Mesenchymal stem cell (in vitro differentiated cells and primary cell): ENCODE measurements at regions not wholly inside any gene's neighbourhood (a gene's known extent, or its start where the extent isn't known, plus 50 kb on each side); places are given as distances from the start of the nearest gene placed in this dataset.

ENCODE experiments used
- DNase-seq: peaks from one replicate; pipeline ENCODE4 v3.0.0-alpha.2; 2013
- H2AFZ ChIP-seq: one replicate; pipeline ENCODE4 v1.6.1; 2013; ENCODE audit warnings: low read depth, mild to moderate bottlenecking, control low read depth, inconsistent platforms, low read length, moderate library complexity
- H2AK5ac ChIP-seq: 2 replicates; pipeline ENCODE4 v1.6.1; 2013; ENCODE audit warnings: low read length, moderate library complexity, mild to moderate bottlenecking, inconsistent platforms; ENCODE audit not compliant: severe bottlenecking
- H2BK120ac ChIP-seq: one replicate; pipeline ENCODE4 v1.6.1; 2013; ENCODE audit warnings: low read depth, mild to moderate bottlenecking, inconsistent platforms, low read length, moderate library complexity
- H2BK12ac ChIP-seq, 2 experiments: one replicate each; pipeline ENCODE4 v1.6.1; 2013; ENCODE audit warnings: inconsistent platforms in 2 of 2, low read length in 2 of 2, mild to moderate bottlenecking in 2 of 2, moderate library complexity in 2 of 2, control low read depth in 1 of 2
- H2BK15ac ChIP-seq: one replicate; pipeline ENCODE4 v1.6.1; 2013; ENCODE audit warnings: mild to moderate bottlenecking, low read depth, inconsistent platforms; ENCODE audit not compliant: poor library complexity, severe bottlenecking
- H2BK5ac ChIP-seq: 2 replicates; pipeline ENCODE4 v1.6.1; 2013; ENCODE audit warnings: low read depth, mild to moderate bottlenecking, low read length, control low read depth, inconsistent platforms; ENCODE audit not compliant: poor library complexity, severe bottlenecking
- H3K14ac ChIP-seq, 2 experiments: one replicate each; pipeline ENCODE4 v1.6.1; 2013; ENCODE audit warnings: inconsistent platforms in 2 of 2, low read length in 2 of 2, control low read depth in 1 of 2, mild to moderate bottlenecking in 1 of 2, moderate library complexity in 1 of 2
- H3K18ac ChIP-seq, 2 experiments: one replicate each; pipeline ENCODE4 v1.6.1; 2013; ENCODE audit warnings: inconsistent platforms in 2 of 2, low read length in 2 of 2, control low read depth in 1 of 2, low read depth in 1 of 2, mild to moderate bottlenecking in 1 of 2
- H3K23ac ChIP-seq, 2 experiments: one replicate each; pipeline ENCODE4 v1.6.1; 2013; ENCODE audit warnings: inconsistent platforms in 2 of 2, low read length in 2 of 2, mild to moderate bottlenecking in 2 of 2, moderate library complexity in 2 of 2, control low read depth in 1 of 2
- H3K27ac ChIP-seq: 2 replicates; pipeline ENCODE4 v1.5.1; 2013; ENCODE audit warnings: mild to moderate bottlenecking, moderate library complexity, low read length, control low read depth, inconsistent platforms; ENCODE audit not compliant: poor library complexity, severe bottlenecking
- H3K27me3 ChIP-seq, 2 experiments: 2 replicates each; pipeline versions ENCODE4 v1.6.1 to v1.7.0; 2013; ENCODE audit warnings: low read length in 2 of 2, mild to moderate bottlenecking in 2 of 2, moderate library complexity in 2 of 2, control low read depth in 1 of 2, inconsistent platforms in 1 of 2; ENCODE audit not compliant: control insufficient read depth in 1 of 2, insufficient read depth in 1 of 2
- H3K36me3 ChIP-seq, 2 experiments: 2 replicates each; pipeline versions ENCODE4 v1.6.1 to v1.7.0; 2013; ENCODE audit warnings: low read length in 2 of 2, control low read depth in 1 of 2, inconsistent platforms in 1 of 2, low read depth in 1 of 2, mild to moderate bottlenecking in 1 of 2; ENCODE audit not compliant: insufficient read depth in 2 of 2, control insufficient read depth in 1 of 2
- H3K4ac ChIP-seq, 2 experiments: one replicate each; pipeline ENCODE4 v1.6.1; 2013; ENCODE audit warnings: inconsistent platforms in 2 of 2, low read length in 2 of 2, mild to moderate bottlenecking in 2 of 2, moderate library complexity in 2 of 2, control low read depth in 1 of 2, low read depth in 1 of 2
- H3K4me1 ChIP-seq: 2 replicates; pipeline ENCODE4 v1.6.1; 2013; ENCODE audit warnings: low read depth, low read length, control low read depth; ENCODE audit not compliant: control insufficient read depth, insufficient read depth
- H3K4me2 ChIP-seq: 2 replicates; pipeline ENCODE4 v1.6.1; 2013; ENCODE audit warnings: low read length, mild to moderate bottlenecking, inconsistent platforms; ENCODE audit not compliant: poor library complexity, severe bottlenecking
- H3K4me3 ChIP-seq, 2 experiments: 2 replicates each; pipeline versions ENCODE4 v1.5.1 to v1.7.0; 2013; ENCODE audit warnings: low read length in 2 of 2, mild to moderate bottlenecking in 2 of 2, control low read depth in 1 of 2, low read depth in 1 of 2; ENCODE audit not compliant: insufficient read depth in 1 of 2
- H3K79me1 ChIP-seq: replicated peaks from 2 replicates; pipeline ENCODE4 v1.6.1; 2013; ENCODE audit warnings: mild to moderate bottlenecking, control low read depth, low read length, inconsistent platforms; ENCODE audit not compliant: poor library complexity, severe bottlenecking
- H3K9ac ChIP-seq: 2 replicates; pipeline ENCODE4 v1.7.0; 2013; ENCODE audit warnings: mild to moderate bottlenecking, low read length, moderate library complexity
- H3K9me3 ChIP-seq: 2 replicates; pipeline ENCODE4 v1.7.0; 2013; ENCODE audit warnings: mild to moderate bottlenecking, low read length; ENCODE audit not compliant: control insufficient read depth
- H4K8ac ChIP-seq: one replicate; pipeline ENCODE4 v1.6.1; 2013; ENCODE audit warnings: inconsistent platforms, mild to moderate bottlenecking, low read length, moderate library complexity
- H4K91ac ChIP-seq: one replicate; pipeline ENCODE4 v1.6.1; 2013; ENCODE audit warnings: mild to moderate bottlenecking, low read length, inconsistent platforms
- WGBS: methylation state at CpG from one replicate; pipeline ENCODE4 v1.1.7; 2013; ENCODE audit warnings: mixed read lengths; 5-methylcytosine and 5-hydroxymethylcytosine counted together

- DNase-seq: no peak
- H3K79me1 ChIP-seq: no peaks in the 10 kb centered on the region
- no peak overlapping the region for H2AK5ac ChIP-seq
- H3K23ac ChIP-seq: no peak overlapping the region
- no peak overlapping the region for H2AFZ ChIP-seq
- H4K8ac ChIP-seq: no peak overlapping the region
- H2BK5ac ChIP-seq: no peak overlapping the region
- no peak overlapping the region for H3K14ac ChIP-seq
- H2BK15ac ChIP-seq: no peak overlapping the region
- H3K4me3 ChIP-seq: no peak overlapping the region
- H3K9ac ChIP-seq: no peak overlapping the region
- no peak overlapping the region for H2BK120ac ChIP-seq
- no peaks in the 10 kb centered on the region for H3K36me3 ChIP-seq
- no peak overlapping the region for H3K18ac ChIP-seq
- H3K4ac ChIP-seq: no peak overlapping the region
- WGBS: 100% methylated on average over 1 of the region's 1 CpG
- H3K4me2 ChIP-seq: no peak overlapping the region
- peaks cover 9 to 38% of the 10 kb centered on the region in 2 experiments for H3K27me3 ChIP-seq
- H3K4me1 ChIP-seq: peaks cover 2% of the 10 kb centered on the region
- H3K9me3 ChIP-seq: no peaks in the 10 kb centered on the region
- no peak overlapping the region for H4K91ac ChIP-seq
- H2BK12ac ChIP-seq: no peak overlapping the region
- H3K27ac ChIP-seq: no peak overlapping the region
Observed at GRCh38 chr12:53869500-53869899, 69.1 kb upstream of the HOXC13 start.

GRCh38 chr12:53870117-53870516, 68.5 kb upstream of the HOXC13 start:
- H3K9ac ChIP-seq: no peak overlapping the region
- no peak overlapping the region for H2AK5ac ChIP-seq
- H2BK120ac ChIP-seq: no peak overlapping the region
- peaks cover 2% of the 10 kb centered on the region for H3K4me1 ChIP-seq
- H3K18ac ChIP-seq: no peak overlapping the region
- H2BK5ac ChIP-seq: no peak overlapping the region
- no peak overlapping the region for H4K8ac ChIP-seq
- no peak overlapping the region for H3K27ac ChIP-seq
- H2AFZ ChIP-seq: no peak overlapping the region
- H2BK15ac ChIP-seq: no peak overlapping the region
- no peak overlapping the region for H2BK12ac ChIP-seq
- H3K27me3 ChIP-seq: peaks cover 3 to 32% of the 10 kb centered on the region in 2 experiments
- no peak for DNase-seq
- 82% methylated on average over 4 of the region's 4 CpGs for WGBS
- no peak overlapping the region for H3K14ac ChIP-seq
- H3K4me3 ChIP-seq: no peak overlapping the region
- no peak overlapping the region for H3K23ac ChIP-seq
- H3K4me2 ChIP-seq: no peak overlapping the region
- no peaks in the 10 kb centered on the region for H3K79me1 ChIP-seq
- H3K9me3 ChIP-seq: no peaks in the 10 kb centered on the region
- H3K36me3 ChIP-seq: no peaks in the 10 kb centered on the region
- H4K91ac ChIP-seq: no peak overlapping the region
- no peak overlapping the region for H3K4ac ChIP-seq

GRCh38 chr12:53871367-53871766, 67.3 kb upstream of the HOXC13 start:
- no peak overlapping the region for H3K18ac ChIP-seq
- no peak overlapping the region for H2BK5ac ChIP-seq
- no peak overlapping the region for H3K4me2 ChIP-seq
- no peaks in the 10 kb centered on the region for H3K79me1 ChIP-seq
- H3K4me3 ChIP-seq: no peak overlapping the region
- H2AFZ ChIP-seq: no peak overlapping the region
- H3K4me1 ChIP-seq: peaks cover 2% of the 10 kb centered on the region
- H3K9ac ChIP-seq: no peak overlapping the region
- H4K91ac ChIP-seq: no peak overlapping the region
- no peaks in the 10 kb centered on the region for H3K36me3 ChIP-seq
- no peak overlapping the region for H3K14ac ChIP-seq
- H4K8ac ChIP-seq: no peak overlapping the region
- no peak overlapping the region for H2BK15ac ChIP-seq
- H3K9me3 ChIP-seq: no peaks in the 10 kb centered on the region
- DNase-seq: no peak
- H3K27me3 ChIP-seq: peaks cover 3 to 26% of the 10 kb centered on the region in 2 experiments
- H3K23ac ChIP-seq: no peak overlapping the region
- no peak overlapping the region for H3K4ac ChIP-seq
- no peak overlapping the region for H2BK120ac ChIP-seq
- no peak overlapping the region for H2AK5ac ChIP-seq
- H2BK12ac ChIP-seq: no peak overlapping the region
- no peak overlapping the region for H3K27ac ChIP-seq

- no peaks in the 10 kb centered on the region for H3K79me1 ChIP-seq
- H2BK15ac ChIP-seq: no peak overlapping the region
- no peak overlapping the region for H3K27ac ChIP-seq
- H3K23ac ChIP-seq: no peak overlapping the region
- H3K14ac ChIP-seq: no peak overlapping the region
- no peak overlapping the region for H4K91ac ChIP-seq
- no peak overlapping the region for H3K18ac ChIP-seq
- no peak overlapping the region for H2BK12ac ChIP-seq
- H2BK120ac ChIP-seq: no peak overlapping the region
- H2AFZ ChIP-seq: no peak overlapping the region
- no peak overlapping the region for H2AK5ac ChIP-seq
- 88% methylated on average over 1 of the region's 2 CpGs for WGBS
- no peak overlapping the region for H4K8ac ChIP-seq
- no peak overlapping the region for H3K9ac ChIP-seq
- no peak for DNase-seq
- no peak overlapping the region for H3K4ac ChIP-seq
- H3K4me1 ChIP-seq: peaks cover 2% of the 10 kb centered on the region
- H3K27me3 ChIP-seq: peaks cover 3 to 26% of the 10 kb centered on the region in 2 experiments
- no peak overlapping the region for H3K4me3 ChIP-seq
- H3K36me3 ChIP-seq: no peaks in the 10 kb centered on the region
- H3K4me2 ChIP-seq: no peak overlapping the region
- no peak overlapping the region for H2BK5ac ChIP-seq
- no peaks in the 10 kb centered on the region for H3K9me3 ChIP-seq
Observed at GRCh38 chr12:53872367-53872766, 66.3 kb upstream of the HOXC13 start.
